Left lung (tissue), 4 donors: ENCODE measurements at regions not wholly inside any gene's neighbourhood (a gene's known extent, or its start where the extent isn't known, plus 50 kb on each side); places are given as distances from the start of the nearest gene placed in this dataset.

Experiments used
- ATAC-seq: fragments of 200-7000 bp; cut with Tn5 transposase; one replicate; pipeline ENCODE4 v1.9.1; 2020; ENCODE audit warnings: moderate library complexity
- DNase-seq, 4 donors: peaks; one replicate each; pipeline ENCODE4 v3.0.0-alpha.2; 2013 to 2020
- H3K27ac ChIP-seq, 2 donors: fragments of 200-600 bp; sonication (generic) in 1 of 2; one replicate each; pipeline versions ENCODE4 v1.5.0 to v1.8.0; 2020 to 2021
- H3K27me3 ChIP-seq, 2 donors: fragments of 200-600 bp; sonication (generic) in 1 of 2; one replicate each; pipeline versions ENCODE4 v1.5.0 to v1.8.0; 2020 to 2021
- H3K36me3 ChIP-seq, 2 donors: fragments of 200-600 bp; sonication (generic) in 1 of 2; one replicate each; pipeline versions ENCODE4 v1.5.0 to v1.8.0; 2020 to 2021
- H3K4me1 ChIP-seq, 2 donors: fragments of 200-600 bp; one replicate each; pipeline ENCODE4 v1.8.0; 2021
- H3K4me3 ChIP-seq, 2 donors: fragments of 200-600 bp; sonication (generic) in 1 of 2; one replicate each; pipeline versions ENCODE4 v1.5.0 to v1.8.0; 2020 to 2021; ENCODE audit warnings: mild to moderate bottlenecking in 1 of 2
- H3K9me3 ChIP-seq, 2 donors: fragments of 200-600 bp; sonication (generic) in 1 of 2; one replicate each; pipeline versions ENCODE4 v1.5.0 to v1.8.0; 2020 to 2021
- intact Hi-C, 2 donors: fragments of 100-400 bp; cut with DNase I; formaldehyde crosslinking; loops; one replicate each; pipeline versions ENCODE4 v1.11.2 to v1.14.2; 2022
- TF ChIP-seq, protein P1 (sequence below), 2 donors: fragments of 200-600 bp; sonication (generic) in 1 of 2; IDR thresholded peaks; one replicate each; pipeline versions ENCODE4 v1.5.0 to v1.8.0; 2021; ENCODE audit warnings: antibody characterized with exemption in 2 of 2
- donor health status: DM: no; HTN: yes; CAD: no.
- donor health status: DM: no; HTN: no; CAD: no.

DNA sequence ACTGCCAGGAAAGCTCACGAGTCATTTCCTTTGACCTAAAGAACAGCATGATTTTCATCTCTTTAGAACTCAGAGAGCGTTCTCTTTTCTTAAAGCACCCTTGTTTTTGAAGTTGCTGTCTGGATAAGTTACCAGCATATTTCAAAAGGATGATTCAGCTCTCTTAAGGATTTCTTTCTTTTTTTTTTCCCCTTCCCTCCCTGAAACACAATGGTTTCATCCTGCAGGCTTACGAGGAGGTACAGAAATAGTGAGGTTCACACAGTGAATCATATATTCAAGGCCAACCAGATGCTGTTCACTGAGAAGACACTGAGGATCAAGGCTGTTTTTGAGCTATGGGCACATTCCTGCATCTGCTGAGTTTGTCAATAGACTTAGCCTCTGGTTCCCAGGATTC, 257.2 kb downstream of the KIF4B start:
- DNase-seq (no peak), ATAC-seq (no peak)
- TF ChIP-seq, protein P1, sequence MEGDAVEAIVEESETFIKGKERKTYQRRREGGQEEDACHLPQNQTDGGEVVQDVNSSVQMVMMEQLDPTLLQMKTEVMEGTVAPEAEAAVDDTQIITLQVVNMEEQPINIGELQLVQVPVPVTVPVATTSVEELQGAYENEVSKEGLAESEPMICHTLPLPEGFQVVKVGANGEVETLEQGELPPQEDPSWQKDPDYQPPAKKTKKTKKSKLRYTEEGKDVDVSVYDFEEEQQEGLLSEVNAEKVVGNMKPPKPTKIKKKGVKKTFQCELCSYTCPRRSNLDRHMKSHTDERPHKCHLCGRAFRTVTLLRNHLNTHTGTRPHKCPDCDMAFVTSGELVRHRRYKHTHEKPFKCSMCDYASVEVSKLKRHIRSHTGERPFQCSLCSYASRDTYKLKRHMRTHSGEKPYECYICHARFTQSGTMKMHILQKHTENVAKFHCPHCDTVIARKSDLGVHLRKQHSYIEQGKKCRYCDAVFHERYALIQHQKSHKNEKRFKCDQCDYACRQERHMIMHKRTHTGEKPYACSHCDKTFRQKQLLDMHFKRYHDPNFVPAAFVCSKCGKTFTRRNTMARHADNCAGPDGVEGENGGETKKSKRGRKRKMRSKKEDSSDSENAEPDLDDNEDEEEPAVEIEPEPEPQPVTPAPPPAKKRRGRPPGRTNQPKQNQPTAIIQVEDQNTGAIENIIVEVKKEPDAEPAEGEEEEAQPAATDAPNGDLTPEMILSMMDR (IDR thresholded peaks at IDR 0.05), result no peak
- intact Hi-C loops, result no loop called here
- no peak overlapping the region for H3K27ac ChIP-seq
- no peaks in the 10 kb centered on the region for H3K36me3 ChIP-seq
- no peaks in the 10 kb centered on the region for H3K4me1 ChIP-seq
- no peaks in the 10 kb centered on the region for H3K27me3 ChIP-seq
- H3K4me3 ChIP-seq, result no peak overlapping the region
- no peaks in the 10 kb centered on the region for H3K9me3 ChIP-seq

DNA sequence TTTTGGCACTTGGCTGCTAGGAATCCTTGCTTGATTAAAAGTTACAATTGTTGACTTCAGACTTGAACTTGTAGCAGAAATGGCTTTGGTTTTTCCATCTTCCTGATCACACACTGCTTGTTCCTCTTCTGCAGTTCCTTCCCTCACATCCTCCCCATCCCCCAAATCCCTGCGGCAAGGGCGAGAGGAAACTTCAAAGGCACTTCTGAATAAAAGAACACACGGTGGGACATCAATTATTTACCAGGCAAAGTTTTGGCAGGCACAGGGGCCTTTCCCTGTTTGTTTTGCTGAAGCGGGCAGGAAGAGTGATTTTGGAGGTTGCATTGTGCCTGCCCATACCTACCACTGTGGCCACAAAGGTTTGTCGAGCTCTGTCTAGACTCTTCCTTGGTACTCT, 260.9 kb downstream of the KIF4B start:
- no peak for DNase-seq
- no peak for ATAC-seq
- intact Hi-C loops, result no loop called here
- H3K27ac ChIP-seq, result no peak overlapping the region
- no peaks in the 10 kb centered on the region for H3K36me3 ChIP-seq
- no peaks in the 10 kb centered on the region for H3K9me3 ChIP-seq
- H3K4me3 ChIP-seq, result no peak overlapping the region
- TF ChIP-seq, protein P1 (IDR thresholded peaks at IDR 0.05), result no peak
- H3K27me3 ChIP-seq, result no peaks in the 10 kb centered on the region
- H3K4me1 ChIP-seq, result no peaks in the 10 kb centered on the region

DNA sequence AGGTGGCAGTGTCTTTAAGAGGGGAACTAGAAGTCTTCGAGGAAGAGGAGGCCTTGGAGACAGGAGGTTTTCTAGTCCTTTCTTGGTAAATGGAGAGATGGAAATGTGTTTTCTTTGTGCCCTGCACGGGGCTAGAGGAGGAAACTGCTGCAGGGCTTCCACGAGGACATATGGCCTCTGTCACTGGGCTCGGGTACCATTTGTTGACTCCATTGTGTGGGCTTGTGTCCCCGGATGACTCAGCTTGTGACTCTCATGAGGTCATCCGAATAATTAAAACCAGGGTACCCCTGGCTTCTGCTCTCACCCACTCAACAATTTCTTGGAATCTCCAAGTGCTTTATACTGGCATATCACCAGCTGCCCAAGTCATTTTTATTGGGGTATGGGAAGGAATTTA, 261.7 kb downstream of the KIF4B start:
- intact Hi-C loops, result no loop called here
- ATAC-seq, result no peak
- no peak for DNase-seq
- Histone ChIP-seq H3K36me3 (no peaks in the 10 kb centered on the region), H3K4me3 (no peak overlapping the region), H3K27me3 (no peaks in the 10 kb centered on the region), H3K4me1 (no peaks in the 10 kb centered on the region), H3K27ac (no peak overlapping the region), H3K9me3 (no peaks in the 10 kb centered on the region)
- TF ChIP-seq, protein P1 (IDR thresholded peaks at IDR 0.05), result no peak

DNA sequence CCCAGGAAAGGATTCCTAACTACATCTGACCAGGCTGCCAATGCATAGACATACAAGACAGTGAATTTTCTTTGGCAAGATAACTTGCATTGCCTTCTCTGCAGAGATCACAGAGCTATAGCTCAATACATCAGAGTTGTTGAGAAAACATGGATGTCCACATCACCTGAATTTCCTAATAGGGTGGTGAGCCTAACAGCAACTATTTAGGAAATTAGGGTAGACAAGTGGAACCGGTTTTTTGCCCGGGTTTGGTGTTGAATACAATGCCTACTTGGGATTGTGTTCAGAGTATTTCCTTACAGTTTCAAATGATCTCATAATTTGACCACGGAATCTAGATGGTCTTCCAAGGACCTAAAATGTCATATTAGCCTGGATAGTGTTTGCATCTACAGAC, 262.7 kb downstream of the KIF4B start:
- TF ChIP-seq, protein P1 (IDR thresholded peaks at IDR 0.05), result no peak
- no peaks in the 10 kb centered on the region for H3K27me3 ChIP-seq
- H3K4me3 ChIP-seq, result no peak overlapping the region
- H3K9me3 ChIP-seq, result no peaks in the 10 kb centered on the region
- ATAC-seq, result no peak
- no peaks in the 10 kb centered on the region for H3K36me3 ChIP-seq
- no peak for DNase-seq
- intact Hi-C loops, result no loop called here
- no peak overlapping the region for H3K27ac ChIP-seq
- no peaks in the 10 kb centered on the region for H3K4me1 ChIP-seq

DNA sequence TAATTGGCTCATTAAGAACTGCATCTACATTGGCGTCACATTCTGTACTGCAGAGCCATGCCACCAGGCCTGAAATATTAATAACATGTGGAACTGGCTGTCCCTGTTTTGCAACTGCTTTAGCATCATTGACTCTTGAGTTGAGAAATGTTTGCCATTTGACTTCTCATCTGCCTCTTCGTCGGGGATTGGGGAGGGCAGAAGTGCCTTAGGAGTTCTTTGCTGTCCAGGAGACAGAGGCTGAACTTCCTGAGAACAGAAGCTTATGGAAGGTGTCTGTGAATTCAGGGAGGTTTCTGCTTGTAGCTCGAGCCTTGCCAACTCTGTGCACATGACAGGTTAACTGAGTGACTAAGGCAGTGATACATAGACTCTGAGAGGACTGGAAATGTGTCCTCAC, 265.0 kb downstream of the KIF4B start:
- DNase-seq (no peak), ATAC-seq (no peak)
- H3K27ac ChIP-seq, result no peak overlapping the region
- intact Hi-C loops, result no loop called here
- no peaks in the 10 kb centered on the region for H3K4me1 ChIP-seq
- TF ChIP-seq, protein P1 (IDR thresholded peaks at IDR 0.05), result no peak
- H3K4me3 ChIP-seq, result no peak overlapping the region
- H3K27me3 ChIP-seq, result peaks cover 0 to 15% of the 10 kb centered on the region in 2 donors
- H3K36me3 ChIP-seq, result no peaks in the 10 kb centered on the region
- H3K9me3 ChIP-seq, result no peaks in the 10 kb centered on the region
